ENCODE measurements at regions not wholly inside any gene's neighbourhood (a gene's known extent, or its start where the extent isn't known, plus 50 kb on each side); places are given as distances from the start of the nearest gene placed in this dataset.

- TF ChIP-seq, protein P1, sequence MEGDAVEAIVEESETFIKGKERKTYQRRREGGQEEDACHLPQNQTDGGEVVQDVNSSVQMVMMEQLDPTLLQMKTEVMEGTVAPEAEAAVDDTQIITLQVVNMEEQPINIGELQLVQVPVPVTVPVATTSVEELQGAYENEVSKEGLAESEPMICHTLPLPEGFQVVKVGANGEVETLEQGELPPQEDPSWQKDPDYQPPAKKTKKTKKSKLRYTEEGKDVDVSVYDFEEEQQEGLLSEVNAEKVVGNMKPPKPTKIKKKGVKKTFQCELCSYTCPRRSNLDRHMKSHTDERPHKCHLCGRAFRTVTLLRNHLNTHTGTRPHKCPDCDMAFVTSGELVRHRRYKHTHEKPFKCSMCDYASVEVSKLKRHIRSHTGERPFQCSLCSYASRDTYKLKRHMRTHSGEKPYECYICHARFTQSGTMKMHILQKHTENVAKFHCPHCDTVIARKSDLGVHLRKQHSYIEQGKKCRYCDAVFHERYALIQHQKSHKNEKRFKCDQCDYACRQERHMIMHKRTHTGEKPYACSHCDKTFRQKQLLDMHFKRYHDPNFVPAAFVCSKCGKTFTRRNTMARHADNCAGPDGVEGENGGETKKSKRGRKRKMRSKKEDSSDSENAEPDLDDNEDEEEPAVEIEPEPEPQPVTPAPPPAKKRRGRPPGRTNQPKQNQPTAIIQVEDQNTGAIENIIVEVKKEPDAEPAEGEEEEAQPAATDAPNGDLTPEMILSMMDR (IDR thresholded peaks at IDR 0.05; ENCODE audit: low read length) = no peak
- TF ChIP-seq EZH2 (IDR thresholded peaks at IDR 0.05; ENCODE audit: borderline replicate concordance, low read length) = no peak
Measured at GRCh38 chr20:51898788-51899187, 96.5 kb upstream of the SALL4 start.

Data from OCI-LY1 (cell line).